DND-41 (cell line): ENCODE measurements at regions not wholly inside any gene's neighbourhood (a gene's known extent, or its start where the extent isn't known, plus 50 kb on each side); places are given as distances from the start of the nearest gene placed in this dataset.

Experiments
- CTCF ChIP-seq: IDR thresholded peaks from 2 replicates; pipeline ENCODE4 v1.5.1; 2012; ENCODE audit warnings: borderline replicate concordance, low read length, moderate library complexity, mild to moderate bottlenecking; ENCODE audit not compliant: poor library complexity, severe bottlenecking; ENCODE audit errors: extremely low read depth
- EZH2 ChIP-seq: IDR thresholded peaks from 3 replicates; pipeline ENCODE4 v1.6.1; 2012; ENCODE audit warnings: borderline replicate concordance, low read depth, mild to moderate bottlenecking, moderate library complexity, low read length, inconsistent platforms; ENCODE audit not compliant: severe bottlenecking

GRCh38 chr15:62426387-62426956, 261.4 kb upstream of the C2CD4B start:
- TF ChIP-seq CTCF (no peak), EZH2 (no peak)
